ENCODE measurements at regions not wholly inside any gene's neighbourhood (a gene's known extent, or its start where the extent isn't known, plus 50 kb on each side); places are given as distances from the start of the nearest gene placed in this dataset.

DNA sequence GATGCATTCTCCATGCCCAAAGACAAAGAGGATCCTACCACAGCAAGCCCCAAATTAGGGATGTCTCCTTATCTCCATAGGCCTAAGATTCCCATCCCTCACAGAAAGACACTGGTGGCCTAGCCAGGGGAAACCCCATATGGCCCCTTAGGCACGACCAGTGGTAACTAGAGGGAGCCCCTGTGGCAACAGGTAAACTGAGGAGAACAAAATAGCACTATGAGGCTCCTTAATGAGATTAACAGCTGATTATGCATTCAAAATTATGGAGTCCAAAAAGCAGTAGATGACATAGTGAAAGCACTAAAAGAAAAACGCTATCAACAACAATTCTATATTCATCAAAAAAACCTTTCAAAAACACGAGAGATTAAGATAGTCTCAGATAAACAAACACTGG is 234.0 kb downstream of the DIRAS2 start:
- Histone ChIP-seq H3K4me2 (ENCODE audit: control insufficient read depth, insufficient read depth) (no peak overlapping the region), H2AFZ (ENCODE audit: control insufficient read depth, low read depth, low read length) (no peak overlapping the region), H3K4me3 (no peak overlapping the region), H3K79me2 (ENCODE audit: control insufficient read depth, insufficient read depth, low read length) (no peaks in the 10 kb centered on the region), H3K9ac (ENCODE audit: control insufficient read depth, insufficient read depth, low read length) (no peak overlapping the region), H3K9me3 (replicated peaks; ENCODE audit: control insufficient read depth, insufficient read depth, low read length) (no peaks in the 10 kb centered on the region), H3K4me1 (ENCODE audit: control insufficient read depth, insufficient read depth, low read length) (no peaks in the 10 kb centered on the region), H3K27me3 (replicated peaks in 1 of 2; ENCODE audit: control insufficient read depth in 2 of 2, insufficient read depth in 2 of 2, low read length in 1 of 2) (no peaks in the 10 kb centered on the region; a peak in 2 of 4 replicates), H4K20me1 (ENCODE audit: control insufficient read depth, insufficient read depth) (no peaks in the 10 kb centered on the region), H3K36me3 (ENCODE audit: control insufficient read depth in 2 of 2, insufficient read depth in 2 of 2, low read length in 1 of 2) (no peaks in the 10 kb centered on the region), H3K27ac (ENCODE audit: control insufficient read depth, insufficient read depth) (no peak overlapping the region)
- ChIA-PET CTCF (no interaction called here), RAD21 (ENCODE audit: unreplicated experiment) (no interaction called here), POLR2A (no interaction called here), SMC1A (ENCODE audit: uncharacterized antibody, unreplicated experiment) (no interaction called here)
- WGBS (ENCODE audit: insufficient coverage, insufficient replicate concordance, low lambda C conversion rate, missing lambda C conversion rate) = 11% methylated on average over 3 of the region's 3 CpGs
- no TSS peak for BruUV-seq (replicated peaks)
- ATAC-seq (no peak), FAIRE-seq (no peak), DNase-seq (ENCODE audit: low read depth, low spot score) (no peak)
- TF ChIP-seq NFYA (IDR thresholded peaks at IDR 0.05; ENCODE audit: borderline replicate concordance, low read depth, low read length) (no peak), RELA (IDR thresholded peaks at IDR 0.05; ENCODE audit: borderline replicate concordance, partially characterized antibody) (no peak), CHD4 (IDR thresholded peaks at IDR 0.05) (no peak)
- TF ChIP-seq, protein P1, sequence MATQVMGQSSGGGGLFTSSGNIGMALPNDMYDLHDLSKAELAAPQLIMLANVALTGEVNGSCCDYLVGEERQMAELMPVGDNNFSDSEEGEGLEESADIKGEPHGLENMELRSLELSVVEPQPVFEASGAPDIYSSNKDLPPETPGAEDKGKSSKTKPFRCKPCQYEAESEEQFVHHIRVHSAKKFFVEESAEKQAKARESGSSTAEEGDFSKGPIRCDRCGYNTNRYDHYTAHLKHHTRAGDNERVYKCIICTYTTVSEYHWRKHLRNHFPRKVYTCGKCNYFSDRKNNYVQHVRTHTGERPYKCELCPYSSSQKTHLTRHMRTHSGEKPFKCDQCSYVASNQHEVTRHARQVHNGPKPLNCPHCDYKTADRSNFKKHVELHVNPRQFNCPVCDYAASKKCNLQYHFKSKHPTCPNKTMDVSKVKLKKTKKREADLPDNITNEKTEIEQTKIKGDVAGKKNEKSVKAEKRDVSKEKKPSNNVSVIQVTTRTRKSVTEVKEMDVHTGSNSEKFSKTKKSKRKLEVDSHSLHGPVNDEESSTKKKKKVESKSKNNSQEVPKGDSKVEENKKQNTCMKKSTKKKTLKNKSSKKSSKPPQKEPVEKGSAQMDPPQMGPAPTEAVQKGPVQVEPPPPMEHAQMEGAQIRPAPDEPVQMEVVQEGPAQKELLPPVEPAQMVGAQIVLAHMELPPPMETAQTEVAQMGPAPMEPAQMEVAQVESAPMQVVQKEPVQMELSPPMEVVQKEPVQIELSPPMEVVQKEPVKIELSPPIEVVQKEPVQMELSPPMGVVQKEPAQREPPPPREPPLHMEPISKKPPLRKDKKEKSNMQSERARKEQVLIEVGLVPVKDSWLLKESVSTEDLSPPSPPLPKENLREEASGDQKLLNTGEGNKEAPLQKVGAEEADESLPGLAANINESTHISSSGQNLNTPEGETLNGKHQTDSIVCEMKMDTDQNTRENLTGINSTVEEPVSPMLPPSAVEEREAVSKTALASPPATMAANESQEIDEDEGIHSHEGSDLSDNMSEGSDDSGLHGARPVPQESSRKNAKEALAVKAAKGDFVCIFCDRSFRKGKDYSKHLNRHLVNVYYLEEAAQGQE (IDR thresholded peaks at IDR 0.05; ENCODE audit: low read depth, low read length) = no peak
- TF ChIP-seq, protein P2, sequence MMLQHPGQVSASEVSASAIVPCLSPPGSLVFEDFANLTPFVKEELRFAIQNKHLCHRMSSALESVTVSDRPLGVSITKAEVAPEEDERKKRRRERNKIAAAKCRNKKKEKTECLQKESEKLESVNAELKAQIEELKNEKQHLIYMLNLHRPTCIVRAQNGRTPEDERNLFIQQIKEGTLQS (IDR thresholded peaks at IDR 0.05; ENCODE audit: borderline replicate concordance, extremely low read depth, low read depth, low read length) = no peak
- TF ChIP-seq, protein P3, sequence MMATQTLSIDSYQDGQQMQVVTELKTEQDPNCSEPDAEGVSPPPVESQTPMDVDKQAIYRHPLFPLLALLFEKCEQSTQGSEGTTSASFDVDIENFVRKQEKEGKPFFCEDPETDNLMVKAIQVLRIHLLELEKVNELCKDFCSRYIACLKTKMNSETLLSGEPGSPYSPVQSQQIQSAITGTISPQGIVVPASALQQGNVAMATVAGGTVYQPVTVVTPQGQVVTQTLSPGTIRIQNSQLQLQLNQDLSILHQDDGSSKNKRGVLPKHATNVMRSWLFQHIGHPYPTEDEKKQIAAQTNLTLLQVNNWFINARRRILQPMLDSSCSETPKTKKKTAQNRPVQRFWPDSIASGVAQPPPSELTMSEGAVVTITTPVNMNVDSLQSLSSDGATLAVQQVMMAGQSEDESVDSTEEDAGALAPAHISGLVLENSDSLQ (IDR thresholded peaks at IDR 0.05) = no peak
- in situ Hi-C loops (cut with MboI) (no loop called here), intact Hi-C loops (cut with micrococcal nuclease; ENCODE audit: unreplicated experiment) (no loop called here)
